ENCODE measurements at regions not wholly inside any gene's neighbourhood (a gene's known extent, or its start where the extent isn't known, plus 50 kb on each side); places are given as distances from the start of the nearest gene placed in this dataset.

- Histone ChIP-seq H3K27me3 (no peaks in the 10 kb centered on the region), H3K4me1 (peaks cover 0 to 5% (median 0%) of the 10 kb centered on the region in 4 donors), H3K27ac (no peak overlapping the region), H3K36me3 (no peaks in the 10 kb centered on the region), H3K9me3 (peaks cover 0 to 8% (median 0%) of the 10 kb centered on the region in 4 donors), H3K4me3 (no peak overlapping the region)
- no peak for TF ChIP-seq EP300 (IDR thresholded peaks at IDR 0.05)
- no peak for TF ChIP-seq POLR2A (IDR thresholded peaks at IDR 0.05)
- TF ChIP-seq CTCF (IDR thresholded peaks at IDR 0.05) = no peak
- no peak for DNase-seq (ENCODE audit: low spot score in 2 of 2)
Measured at GRCh38 chr9:95645992-95646391, 129.2 kb upstream of the PTCH1 start.

GRCh38 chr9:95645579-95645978, 128.8 kb upstream of the PTCH1 start:
- H3K36me3 ChIP-seq = no peaks in the 10 kb centered on the region
- H3K4me1 ChIP-seq = peaks cover 0 to 5% (median 0%) of the 10 kb centered on the region in 4 donors
- TF ChIP-seq EP300 (IDR thresholded peaks at IDR 0.05) (no peak), CTCF (IDR thresholded peaks at IDR 0.05) (no peak), POLR2A (IDR thresholded peaks at IDR 0.05) (no peak)
- 74 to 75% methylated on average over 2 of the region's 2 CpGs for WGBS, 2 donors
- no peak overlapping the region for H3K4me3 ChIP-seq
- no peaks in the 10 kb centered on the region for H3K27me3 ChIP-seq
- H3K27ac ChIP-seq = no peak overlapping the region
- peaks cover 0 to 8% (median 0%) of the 10 kb centered on the region in 4 donors for H3K9me3 ChIP-seq
- no peak for DNase-seq (ENCODE audit: low spot score in 2 of 2)

- Histone ChIP-seq H3K4me1 (peaks cover 0 to 5% (median 0%) of the 10 kb centered on the region in 4 donors), H3K9me3 (peaks cover 0 to 8% (median 0%) of the 10 kb centered on the region in 4 donors), H3K27ac (no peak overlapping the region), H3K27me3 (no peaks in the 10 kb centered on the region), H3K36me3 (no peaks in the 10 kb centered on the region), H3K4me3 (no peak overlapping the region)
- TF ChIP-seq EP300 (IDR thresholded peaks at IDR 0.05) (no peak), POLR2A (IDR thresholded peaks at IDR 0.05) (no peak)
- WGBS, 2 donors = 42 to 50% methylated on average over 2 of the region's 2 CpGs
- no peak for DNase-seq (ENCODE audit: low spot score in 2 of 2)
Measured at GRCh38 chr9:95644377-95644776, 127.6 kb upstream of the PTCH1 start.

- TF ChIP-seq POLR2A (IDR thresholded peaks at IDR 0.05) (no peak), EP300 (IDR thresholded peaks at IDR 0.05) (no peak), CTCF (IDR thresholded peaks at IDR 0.05) (no peak)
- H3K4me1 ChIP-seq = peaks cover 0 to 5% (median 0%) of the 10 kb centered on the region in 4 donors
- no peak overlapping the region for H3K4me3 ChIP-seq
- no peak overlapping the region for H3K27ac ChIP-seq
- DNase-seq (ENCODE audit: low spot score in 2 of 2) = no peak
- no peaks in the 10 kb centered on the region for H3K27me3 ChIP-seq
- H3K9me3 ChIP-seq = peaks cover 0 to 9% (median 0%) of the 10 kb centered on the region in 4 donors
- WGBS, 2 donors = 70 to 75% methylated on average over 4 of the region's 4 CpGs
- H3K36me3 ChIP-seq = no peaks in the 10 kb centered on the region
Measured at GRCh38 chr9:95643619-95644018, 126.8 kb upstream of the PTCH1 start.

GRCh38 chr9:95642189-95642588, 125.4 kb upstream of the PTCH1 start:
- H3K36me3 ChIP-seq = no peaks in the 10 kb centered on the region
- peaks cover 0 to 16% (median 0%) of the 10 kb centered on the region in 4 donors for H3K9me3 ChIP-seq
- no peak overlapping the region for H3K27ac ChIP-seq
- H3K4me1 ChIP-seq = peaks cover 0 to 5% (median 0%) of the 10 kb centered on the region in 4 donors
- no peak overlapping the region for H3K4me3 ChIP-seq
- TF ChIP-seq EP300 (IDR thresholded peaks at IDR 0.05) = no peak
- TF ChIP-seq POLR2A (IDR thresholded peaks at IDR 0.05) = no peak
- no peak for TF ChIP-seq CTCF (IDR thresholded peaks at IDR 0.05)
- no peaks in the 10 kb centered on the region for H3K27me3 ChIP-seq
- no peak for DNase-seq (ENCODE audit: low spot score in 2 of 2)

GRCh38 chr9:95641586-95641985, 124.8 kb upstream of the PTCH1 start:
- H3K4me1 ChIP-seq = peaks cover 0 to 2% (median 0%) of the 10 kb centered on the region in 4 donors
- no peak overlapping the region for H3K4me3 ChIP-seq
- peaks cover 0 to 16% (median 0%) of the 10 kb centered on the region in 4 donors for H3K9me3 ChIP-seq
- no peak for TF ChIP-seq POLR2A (IDR thresholded peaks at IDR 0.05)
- TF ChIP-seq EP300 (IDR thresholded peaks at IDR 0.05) = no peak
- no peak for TF ChIP-seq CTCF (IDR thresholded peaks at IDR 0.05)
- H3K36me3 ChIP-seq = no peaks in the 10 kb centered on the region
- no peak overlapping the region for H3K27ac ChIP-seq
- WGBS, 2 donors = 83 to 87% methylated on average over 6 of the region's 6 CpGs
- H3K27me3 ChIP-seq = no peaks in the 10 kb centered on the region
- DNase-seq (ENCODE audit: low spot score in 2 of 2) = no peak
